Astrocyte of the cerebellum (primary cell): ENCODE measurements at regions not wholly inside any gene's neighbourhood (a gene's known extent, or its start where the extent isn't known, plus 50 kb on each side); places are given as distances from the start of the nearest gene placed in this dataset.

Experiments used
- DNase-seq: peaks from one replicate; pipeline ENCODE4 v3.0.0-alpha.2; 2011; ENCODE audit warnings: low read depth
- H3K4me3 ChIP-seq: 2 replicates; pipeline ENCODE4 v1.5.1; 2011; ENCODE audit warnings: mild to moderate bottlenecking, low read depth, low read length, moderate library complexity
- in situ Hi-C: cut with HindIII; loops from 2 replicates; pipeline ENCODE4 v1.10.0; 2017; ENCODE audit warnings: low sequenced_read_pairs
- TF ChIP-seq, protein P1 (sequence below): IDR thresholded peaks from 2 replicates; pipeline ENCODE4 v1.5.1; 2012; ENCODE audit warnings: low read length, low read depth, moderate library complexity, mild to moderate bottlenecking; ENCODE audit errors: missing control alignments

DNA sequence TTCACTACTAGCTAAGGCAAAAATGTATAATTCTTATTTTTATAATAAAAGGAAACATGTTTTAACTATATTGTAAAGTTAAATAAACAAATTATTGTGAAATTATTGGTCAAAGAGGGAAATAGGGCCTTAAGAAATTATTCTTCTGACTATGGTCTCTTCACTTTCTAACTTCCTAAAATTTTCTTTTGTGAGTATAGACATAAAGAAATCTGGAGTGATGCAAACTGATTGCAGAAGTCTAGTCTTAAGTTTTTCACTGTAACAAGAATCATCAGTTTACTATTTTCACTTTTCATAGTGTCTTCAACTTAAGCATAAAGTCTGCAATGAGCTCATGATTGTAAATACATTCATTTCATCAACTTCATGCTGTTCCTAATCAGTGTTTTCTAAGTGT lies 525.4 kb downstream of the TFEC start:
- TF ChIP-seq, protein P1, sequence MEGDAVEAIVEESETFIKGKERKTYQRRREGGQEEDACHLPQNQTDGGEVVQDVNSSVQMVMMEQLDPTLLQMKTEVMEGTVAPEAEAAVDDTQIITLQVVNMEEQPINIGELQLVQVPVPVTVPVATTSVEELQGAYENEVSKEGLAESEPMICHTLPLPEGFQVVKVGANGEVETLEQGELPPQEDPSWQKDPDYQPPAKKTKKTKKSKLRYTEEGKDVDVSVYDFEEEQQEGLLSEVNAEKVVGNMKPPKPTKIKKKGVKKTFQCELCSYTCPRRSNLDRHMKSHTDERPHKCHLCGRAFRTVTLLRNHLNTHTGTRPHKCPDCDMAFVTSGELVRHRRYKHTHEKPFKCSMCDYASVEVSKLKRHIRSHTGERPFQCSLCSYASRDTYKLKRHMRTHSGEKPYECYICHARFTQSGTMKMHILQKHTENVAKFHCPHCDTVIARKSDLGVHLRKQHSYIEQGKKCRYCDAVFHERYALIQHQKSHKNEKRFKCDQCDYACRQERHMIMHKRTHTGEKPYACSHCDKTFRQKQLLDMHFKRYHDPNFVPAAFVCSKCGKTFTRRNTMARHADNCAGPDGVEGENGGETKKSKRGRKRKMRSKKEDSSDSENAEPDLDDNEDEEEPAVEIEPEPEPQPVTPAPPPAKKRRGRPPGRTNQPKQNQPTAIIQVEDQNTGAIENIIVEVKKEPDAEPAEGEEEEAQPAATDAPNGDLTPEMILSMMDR: no peak
- no peak for DNase-seq
- no peak overlapping the region for H3K4me3 ChIP-seq
- in situ Hi-C loops: loop anchor here (10.0 kb wide), 1 partner anchor 70 kb away; no protein-coding TSS in a partner anchor

DNA sequence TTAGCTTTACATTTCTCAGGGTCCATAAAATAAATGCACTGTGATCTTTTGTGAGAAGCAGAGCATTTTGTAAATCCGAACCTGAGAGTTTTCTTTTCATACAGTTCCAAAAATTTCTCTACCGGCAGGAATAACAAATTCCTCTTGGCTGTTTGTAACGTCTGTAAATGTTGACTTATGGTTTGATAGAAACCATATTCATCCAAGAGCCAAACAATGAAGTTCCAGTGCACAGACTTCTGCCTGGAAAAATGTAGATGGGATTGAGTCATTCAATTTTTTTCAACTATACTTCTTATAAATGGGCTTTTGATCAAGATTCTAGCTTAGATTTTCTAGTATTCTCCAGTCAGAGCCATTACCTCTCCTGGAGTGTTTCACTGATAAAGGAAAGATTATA lies 530.6 kb downstream of the TFEC start:
- DNase-seq: peak; percentile 34
- in situ Hi-C loops: loop anchor here (10.0 kb wide), 1 partner anchor 75 kb away; no protein-coding TSS in a partner anchor
- TF ChIP-seq, protein P1: no peak
- no peak overlapping the region for H3K4me3 ChIP-seq

DNA sequence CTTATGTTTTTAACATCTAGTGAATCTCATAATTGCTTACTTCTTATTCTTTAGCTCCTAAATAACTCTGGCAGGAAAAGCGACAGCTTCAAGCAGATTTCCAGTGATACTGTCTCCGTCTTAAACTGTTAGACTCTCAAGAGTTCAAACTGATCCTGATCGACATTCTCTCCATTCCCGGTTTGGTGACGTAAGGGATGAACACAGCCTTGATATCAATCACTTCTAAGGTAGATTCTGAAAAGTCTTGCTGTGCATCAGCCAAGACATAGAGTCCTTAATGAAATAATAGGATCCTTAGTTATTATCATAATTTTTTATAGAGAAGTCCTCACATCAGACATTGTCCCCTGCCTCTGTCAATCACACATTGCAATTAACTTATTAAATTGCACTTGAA lies 534.6 kb downstream of the TFEC start:
- TF ChIP-seq, protein P1: no peak
- in situ Hi-C loops: no loop called here
- no peak overlapping the region for H3K4me3 ChIP-seq
- no peak for DNase-seq

DNA sequence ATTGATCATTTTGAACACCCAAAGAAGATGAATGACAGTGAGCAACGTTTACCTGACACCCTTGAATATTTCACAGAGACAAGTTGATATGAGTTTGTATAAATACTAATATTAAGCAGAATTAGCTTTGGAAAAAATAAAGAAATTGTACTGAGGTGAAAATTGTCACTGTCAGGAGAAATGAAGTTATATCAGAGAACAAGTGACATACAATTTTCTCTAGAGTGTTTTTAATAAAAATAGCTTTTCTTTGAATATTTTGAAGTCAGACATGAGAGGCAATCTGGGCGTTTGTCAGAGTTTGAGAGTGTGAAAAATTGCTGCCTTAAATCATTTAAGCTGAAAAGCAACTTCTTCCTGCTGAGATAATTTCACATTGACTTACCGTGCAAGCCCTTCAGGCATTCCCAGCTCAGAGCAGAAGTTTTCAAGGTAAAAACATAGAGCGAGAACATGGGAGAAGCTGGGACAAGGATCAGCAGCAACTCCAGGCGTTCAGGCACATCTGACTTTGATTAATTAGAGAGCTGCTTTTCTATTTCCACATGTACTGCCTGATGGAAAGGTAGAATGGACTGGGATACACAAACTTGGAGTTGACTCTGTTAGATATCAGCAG lies 535.9 kb downstream of the TFEC start:
- in situ Hi-C loops: no loop called here
- TF ChIP-seq, protein P1: no peak
- no peak overlapping the region for H3K4me3 ChIP-seq
- DNase-seq: no peak

DNA sequence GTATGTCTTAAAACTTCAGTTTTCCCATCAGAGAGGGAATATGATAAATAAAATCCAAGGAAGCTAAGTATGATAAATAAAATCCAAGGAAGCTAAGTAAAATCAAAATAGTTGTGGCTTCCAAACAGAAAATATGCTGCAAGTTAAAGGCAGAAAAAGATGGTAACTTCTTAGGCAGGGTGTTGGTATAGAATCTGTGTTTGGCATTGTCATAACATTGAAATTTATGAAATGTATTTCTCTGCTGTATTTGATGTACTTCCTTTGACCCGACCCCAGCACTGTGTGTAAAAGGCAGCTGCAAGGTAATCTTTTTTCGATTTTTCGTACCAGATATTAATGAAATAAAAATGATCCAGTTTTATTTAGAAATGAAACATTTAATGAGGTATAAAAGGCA lies 537.2 kb downstream of the TFEC start:
- TF ChIP-seq, protein P1: no peak
- no peak for DNase-seq
- H3K4me3 ChIP-seq: no peak overlapping the region
- in situ Hi-C loops: no loop called here

DNA sequence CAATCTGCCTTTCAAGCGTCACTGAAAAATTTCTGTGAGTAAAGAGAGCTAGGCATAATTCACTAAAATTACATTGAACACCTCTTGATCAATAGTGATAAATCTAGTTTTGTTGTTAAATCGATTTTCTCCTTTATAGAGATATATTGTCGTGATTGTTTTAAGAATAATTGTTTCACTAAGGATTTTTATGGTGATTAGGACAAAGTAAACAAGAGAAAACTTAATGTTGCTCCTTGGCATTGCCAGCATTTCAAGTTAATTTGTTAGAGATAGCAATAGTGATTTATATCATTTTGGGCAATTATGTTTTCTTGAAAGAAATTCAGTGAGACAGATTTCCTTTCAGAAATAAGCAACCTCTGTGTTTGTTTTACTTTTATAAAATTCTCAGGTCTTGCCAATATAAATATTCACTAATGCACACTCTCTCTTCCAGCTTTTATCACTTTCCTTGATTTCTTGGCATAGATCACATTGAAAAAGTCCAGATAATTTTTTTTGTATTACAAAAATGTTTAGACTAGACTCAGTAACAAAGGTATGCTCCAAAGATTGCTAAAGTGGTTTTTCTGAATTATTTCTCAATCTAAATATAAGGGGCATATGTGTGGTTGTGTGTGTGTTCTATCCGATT lies 538.7 kb downstream of the TFEC start:
- in situ Hi-C loops: no loop called here
- no peak overlapping the region for H3K4me3 ChIP-seq
- DNase-seq: no peak
- TF ChIP-seq, protein P1: no peak
